SK-N-SH (cell line): ENCODE measurements at regions not wholly inside any gene's neighbourhood (a gene's known extent, or its start where the extent isn't known, plus 50 kb on each side); places are given as distances from the start of the nearest gene placed in this dataset.

Experiments
- CTCF ChIA-PET: fragments of 300-600, 350-600 bp; formaldehyde crosslinking; extraction: SDS; loops from one replicate; lab custom pipeline; 2021; lab: Yijun Ruan, JAX
- POLR2A ChIA-PET: fragments of 350-600 bp; sonication (Branson Sonifier 250); formaldehyde crosslinking; extraction: SDS; loops from one replicate; lab custom pipeline; 2020; ENCODE audit warnings: antibody characterized with exemption, inconsistent platforms; lab: Yijun Ruan, JAX
- DNase-seq: peaks from one replicate; pipeline ENCODE4 v3.0.0; 2012
- H2AFZ ChIP-seq: fragments of 200-600 bp; sonication (generic); 2 replicates; pipeline ENCODE4 v1.8.1; 2016; ENCODE audit warnings: antibody characterized with exemption, mild to moderate bottlenecking, low read depth
- H3F3A ChIP-seq: fragments of 200-600 bp; sonication (generic); replicated peaks from 2 replicates; pipeline ENCODE3; 2016; ENCODE audit warnings: antibody characterized with exemption, mild to moderate bottlenecking; ENCODE audit not compliant: insufficient read depth
- H3K27ac ChIP-seq, 2 experiments: fragments of 200-500 bp in 1 of 2; fragments of 200-600 bp in 1 of 2; sonication (Bioruptor generic) in 1 of 2; sonication (generic), shearing (Covaris generic) in 1 of 2; 2 replicates each; pipeline versions ENCODE4 v1.5.1 to v1.6.1; 2014 to 2016; ENCODE audit warnings: low read depth in 2 of 2, inconsistent platforms in 1 of 2, low read length in 1 of 2, mild to moderate bottlenecking in 1 of 2, mixed read lengths in 1 of 2
- H3K27me3 ChIP-seq: fragments of 200-600 bp; sonication (generic), shearing (Covaris generic); 2 replicates; pipeline ENCODE4 v1.6.1; 2016; ENCODE audit warnings: mixed run types; ENCODE audit not compliant: insufficient read depth
- H3K36me3 ChIP-seq, 2 experiments: fragments of 200-500 bp in 1 of 2; fragments of 200-600 bp in 1 of 2; sonication (Bioruptor generic) in 1 of 2; sonication (generic) in 1 of 2; replicated peaks in 1 of 2; 2 replicates each; pipeline versions ENCODE3 to v1.5.1; 2014 to 2016; ENCODE audit warnings: low read length in 1 of 2, mild to moderate bottlenecking in 1 of 2; ENCODE audit not compliant: insufficient read depth in 2 of 2, control insufficient read depth in 1 of 2
- H3K4me1 ChIP-seq, 2 experiments: fragments of 200-500 bp in 1 of 2; fragments of 200-600 bp in 1 of 2; sonication (Bioruptor generic) in 1 of 2; sonication (generic), shearing (Covaris generic) in 1 of 2; 2 replicates each; pipeline versions ENCODE4 v1.5.1 to v1.6.1; 2014 to 2016; ENCODE audit warnings: low read depth in 1 of 2, low read length in 1 of 2, mixed run types in 1 of 2; ENCODE audit not compliant: insufficient read depth in 2 of 2, control insufficient read depth in 1 of 2
- H3K4me2 ChIP-seq: fragments of 200-600 bp; sonication (generic), shearing (Covaris generic); 2 replicates; pipeline ENCODE4 v1.6.1; 2017; ENCODE audit warnings: mixed run types
- H3K4me3 ChIP-seq, 2 experiments: fragments of 200-500 bp in 1 of 2; fragments of 200-600 bp in 1 of 2; sonication (Bioruptor generic) in 1 of 2; sonication (generic), shearing (Covaris generic) in 1 of 2; 2 replicates each; pipeline versions ENCODE4 v1.5.1 to v1.8.1; 2014 to 2016; ENCODE audit warnings: low read depth in 2 of 2, inconsistent platforms in 1 of 2, low read length in 1 of 2, mild to moderate bottlenecking in 1 of 2, mixed read lengths in 1 of 2, moderate library complexity in 1 of 2
- H3K79me2 ChIP-seq: fragments of 200-600 bp; sonication (generic); 2 replicates; pipeline ENCODE4 v1.8.1; 2017; ENCODE audit warnings: mild to moderate bottlenecking; ENCODE audit not compliant: insufficient read depth
- H3K9ac ChIP-seq: fragments of 200-600 bp; sonication (generic); 2 replicates; pipeline ENCODE4 v1.6.1; 2017; ENCODE audit warnings: mixed run types
- H3K9me2 ChIP-seq: fragments of 200-600 bp; sonication (generic); 2 replicates; pipeline ENCODE4 v1.6.1; 2017; ENCODE audit warnings: mixed run types
- H3K9me3 ChIP-seq: fragments of 200-600 bp; sonication (generic); 2 replicates; pipeline ENCODE4 v1.6.1; 2017; ENCODE audit warnings: mixed run types, mild to moderate bottlenecking, moderate library complexity
- H4K20me1 ChIP-seq: fragments of 200-600 bp; sonication (generic); 2 replicates; pipeline ENCODE4 v1.6.1; 2017; ENCODE audit warnings: mild to moderate bottlenecking, mixed run types; ENCODE audit not compliant: insufficient read depth
- CTCF ChIP-seq: fragments of 200-600 bp; sonication (generic); IDR thresholded peaks from 2 replicates; pipeline ENCODE4 v1.6.1; 2017; ENCODE audit warnings: antibody characterized with exemption, mild to moderate bottlenecking, moderate library complexity
- ELF1 ChIP-seq: IDR thresholded peaks from 2 replicates; pipeline ENCODE4 v1.4.0; 2012
- FOXM1 ChIP-seq: IDR thresholded peaks from 2 replicates; pipeline ENCODE4 v1.4.0; 2012; ENCODE audit warnings: low read depth, mild to moderate bottlenecking
- GATA2 ChIP-seq: sonication (generic); formaldehyde crosslinking; IDR thresholded peaks from 2 replicates; pipeline ENCODE4 v1.5.0; 2020; ENCODE audit warnings: mild to moderate bottlenecking, missing genetic modification reagents
- MXI1 ChIP-seq: IDR thresholded peaks from 2 replicates; pipeline ENCODE4 v1.6.1; 2012; ENCODE audit warnings: mild to moderate bottlenecking, low read depth, low read length, improper control_type of control experiment
- NRF1 ChIP-seq: IDR thresholded peaks from 2 replicates; pipeline ENCODE4 v1.6.1; 2012; ENCODE audit warnings: low read depth, mild to moderate bottlenecking, low read length
- RAD21 ChIP-seq: IDR thresholded peaks from 2 replicates; pipeline ENCODE4 v1.6.1; 2012; ENCODE audit warnings: mild to moderate bottlenecking, low read length
- RCOR1 ChIP-seq: fragments of 150-350 bp; IDR thresholded peaks from 2 replicates; pipeline ENCODE4 v1.6.1; 2017; ENCODE audit warnings: antibody characterized with exemption, low read length
- TAF1 ChIP-seq: IDR thresholded peaks from 2 replicates; pipeline ENCODE4 v1.6.1; 2012; ENCODE audit warnings: low read depth, mild to moderate bottlenecking, low read length, moderate library complexity, borderline replicate concordance
- TCF12 ChIP-seq: IDR thresholded peaks from 2 replicates; pipeline ENCODE4 v1.4.0; 2012
- TEAD4 ChIP-seq: IDR thresholded peaks from 2 replicates; pipeline ENCODE4 v1.4.0; 2012; ENCODE audit warnings: mild to moderate bottlenecking, borderline replicate concordance; ENCODE audit not compliant: insufficient read depth
- USF1 ChIP-seq: IDR thresholded peaks from 2 replicates; pipeline ENCODE4 v1.4.0; 2012; ENCODE audit warnings: low read depth, borderline replicate concordance
- YY1 ChIP-seq: IDR thresholded peaks from 2 replicates; pipeline ENCODE4 v1.4.0; 2012; ENCODE audit warnings: low read depth, mild to moderate bottlenecking
- WGBS: methylation state at CpG from one replicate; pipeline ENCODE4 v1.1.6; 2017; ENCODE audit warnings: low lambda C conversion rate; 5-methylcytosine and 5-hydroxymethylcytosine counted together
- TF ChIP-seq, protein P1 (sequence below): IDR thresholded peaks from 2 replicates; pipeline ENCODE4 v1.4.0; 2012; ENCODE audit warnings: low read depth
- TF ChIP-seq, protein P2 (sequence below): IDR thresholded peaks from 2 replicates; pipeline ENCODE4; 2012

GRCh38 chr1:199010933-199011332, 372.1 kb downstream of the PTPRC start:
- CTCF ChIA-PET, result interaction anchor here (1.5 kb wide), 1 partner anchor 479 kb away, joined by 3 read pairs; no protein-coding TSS in a partner anchor

More at GRCh38 chr1:199010933-199011332, 372.1 kb downstream of the PTPRC start:
- Histone ChIP-seq H3K27me3 (no peaks in the 10 kb centered on the region), H4K20me1 (no peaks in the 10 kb centered on the region), H3K4me1 (no peaks in the 10 kb centered on the region), H3K4me3 (no peak overlapping the region), H3K27ac (no peak overlapping the region), H3K9ac (no peak overlapping the region), H2AFZ (0 out of 2 replicates have a peak overlapping the region, but pooled peaks have one; percentile 57), H3K36me3 (no peaks in the 10 kb centered on the region), H3K79me2 (no peaks in the 10 kb centered on the region), H3F3A (no peaks in the 10 kb centered on the region), H3K9me2 (no peaks in the 10 kb centered on the region), H3K9me3 (no peaks in the 10 kb centered on the region), H3K4me2 (no peak overlapping the region)
- POLR2A ChIA-PET, result no interaction called here
- no peak for DNase-seq
- WGBS, result 85% methylated on average over 2 of the region's 2 CpGs
- TF ChIP-seq CTCF (no peak), YY1 (no peak), ELF1 (no peak), RAD21 (no peak), MXI1 (no peak), FOXM1 (no peak), TEAD4 (no peak), TAF1 (no peak), NRF1 (no peak), RCOR1 (no peak), TCF12 (no peak), GATA2 (CRISPR knock-in tag) (no peak), USF1 (no peak)
- TF ChIP-seq, protein P1, sequence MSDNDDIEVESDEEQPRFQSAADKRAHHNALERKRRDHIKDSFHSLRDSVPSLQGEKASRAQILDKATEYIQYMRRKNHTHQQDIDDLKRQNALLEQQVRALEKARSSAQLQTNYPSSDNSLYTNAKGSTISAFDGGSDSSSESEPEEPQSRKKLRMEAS, result no peak
- TF ChIP-seq, protein P2, sequence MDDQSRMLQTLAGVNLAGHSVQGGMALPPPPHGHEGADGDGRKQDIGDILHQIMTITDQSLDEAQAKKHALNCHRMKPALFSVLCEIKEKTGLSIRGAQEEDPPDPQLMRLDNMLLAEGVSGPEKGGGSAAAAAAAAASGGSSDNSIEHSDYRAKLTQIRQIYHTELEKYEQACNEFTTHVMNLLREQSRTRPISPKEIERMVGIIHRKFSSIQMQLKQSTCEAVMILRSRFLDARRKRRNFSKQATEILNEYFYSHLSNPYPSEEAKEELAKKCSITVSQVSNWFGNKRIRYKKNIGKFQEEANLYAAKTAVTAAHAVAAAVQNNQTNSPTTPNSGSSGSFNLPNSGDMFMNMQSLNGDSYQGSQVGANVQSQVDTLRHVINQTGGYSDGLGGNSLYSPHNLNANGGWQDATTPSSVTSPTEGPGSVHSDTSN, result no peak
